ENCODE measurements at regions not wholly inside any gene's neighbourhood (a gene's known extent, or its start where the extent isn't known, plus 50 kb on each side); places are given as distances from the start of the nearest gene placed in this dataset.

DNA sequence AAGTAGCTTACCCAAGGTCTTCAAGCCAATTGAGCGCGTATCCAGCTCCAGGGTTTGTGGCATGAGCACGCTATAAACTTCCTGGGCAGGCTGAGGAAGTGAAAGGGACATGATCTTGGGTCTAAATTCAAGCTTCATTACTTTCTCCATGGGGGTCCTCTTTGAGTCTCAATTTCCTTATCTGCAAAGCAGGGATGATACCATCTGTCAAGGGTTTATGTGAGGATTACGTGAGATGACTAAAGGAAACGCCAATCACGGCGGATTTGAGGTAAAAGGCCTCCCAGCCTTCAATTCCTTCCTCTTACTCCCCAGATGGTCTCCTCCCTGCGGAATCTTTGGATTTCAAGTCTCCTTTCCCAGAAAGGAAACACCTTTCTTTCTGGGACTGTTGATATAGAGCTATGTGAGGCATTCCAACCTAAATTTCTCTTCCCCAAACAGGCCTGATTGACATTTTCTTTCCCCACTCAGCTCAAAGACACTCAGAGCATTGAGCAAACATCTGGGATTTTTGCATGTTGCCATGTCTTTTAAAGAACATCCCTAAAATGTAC, 474.4 kb downstream of the INSC start:
- DNase-seq: no peak

- no peak for DNase-seq
Observed at GRCh38 chr11:15590132-15590531, 475.4 kb downstream of the INSC start.

- DNase-seq: no peak
Observed at GRCh38 chr11:15591112-15591537, 476.4 kb downstream of the INSC start.

DNA sequence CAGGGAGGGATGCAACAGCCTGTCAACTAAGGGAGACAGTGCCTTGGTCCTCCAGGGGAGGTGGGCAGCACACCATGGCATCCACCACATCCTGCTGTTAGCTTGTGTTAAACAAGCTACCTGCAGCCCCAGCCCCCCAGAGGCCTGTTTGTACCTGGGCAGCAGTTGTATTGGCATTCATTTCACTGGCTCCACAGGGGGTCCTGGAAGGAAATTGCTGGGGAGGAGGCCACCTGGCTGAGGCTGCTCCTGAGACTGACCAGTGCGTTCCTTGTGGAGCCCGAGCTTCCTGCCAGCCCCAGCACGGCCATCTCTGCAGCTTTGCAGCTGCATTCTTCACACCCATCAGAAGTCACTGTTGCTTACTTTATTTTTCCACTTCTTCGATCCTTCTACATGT, 479.9 kb downstream of the INSC start:
- no peak for DNase-seq

DNA sequence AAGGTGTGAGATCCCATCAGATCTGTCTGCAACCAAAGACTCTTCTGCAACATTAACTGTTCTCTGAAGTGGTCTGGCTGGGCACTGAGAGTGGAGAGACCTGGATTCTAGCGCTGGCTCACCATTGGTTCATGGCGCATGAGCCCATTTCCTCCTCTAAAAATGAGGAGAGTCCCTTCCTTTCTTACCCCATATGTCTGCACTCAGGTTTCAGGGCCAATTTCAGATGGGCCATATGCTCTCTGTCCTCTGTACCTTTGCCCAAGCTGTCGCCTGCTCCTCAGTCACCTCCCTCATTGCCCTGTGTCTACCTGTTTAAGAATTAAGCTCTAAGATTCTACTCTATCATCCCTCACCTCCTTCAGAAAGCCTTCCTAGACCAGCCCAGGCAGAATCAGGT, 484.7 kb downstream of the INSC start:
- no peak for DNase-seq

DNA sequence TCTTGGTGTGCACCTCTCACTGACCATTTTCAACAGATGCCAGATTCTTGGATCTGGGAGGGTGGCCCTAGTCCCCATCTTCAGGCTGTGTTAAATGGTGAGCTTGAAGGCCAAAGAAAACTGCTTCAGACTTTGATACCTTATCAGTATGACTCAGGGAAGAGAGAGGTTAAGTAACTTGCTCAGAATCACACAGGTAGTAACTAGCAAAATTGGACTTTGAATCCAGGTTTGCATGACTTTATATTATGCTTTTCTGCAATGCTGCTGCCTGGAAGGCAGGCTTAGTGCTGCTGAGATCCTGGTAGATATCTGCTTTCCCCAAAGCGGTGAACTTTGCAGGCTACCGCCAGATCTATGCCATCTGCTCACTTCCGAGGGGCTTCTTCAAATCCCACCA, 487.3 kb downstream of the INSC start:
- DNase-seq: no peak

- no peak for DNase-seq
Observed at GRCh38 chr11:15602785-15603567, 488.3 kb downstream of the INSC start.

DNA sequence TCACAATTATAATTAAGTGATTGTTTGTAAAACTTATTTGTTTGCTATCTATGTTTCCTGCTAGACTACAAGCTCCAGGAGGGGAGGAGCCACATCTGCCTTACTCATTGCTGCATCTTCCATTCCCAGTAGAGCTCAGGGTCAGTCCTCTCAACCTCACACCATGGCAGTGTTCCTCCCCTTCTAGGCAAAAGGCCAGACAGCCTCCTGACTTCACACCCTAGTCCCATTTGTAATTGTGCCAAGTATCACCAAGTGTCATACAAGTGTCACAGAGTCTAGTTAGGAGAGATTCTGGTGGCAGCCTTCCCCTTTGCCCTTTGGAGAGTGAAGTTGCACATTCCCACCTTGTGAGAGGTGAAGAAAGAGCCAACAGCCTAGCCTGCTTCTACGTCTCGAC, 490.4 kb downstream of the INSC start:
- no peak for DNase-seq

- no peak for DNase-seq
Observed at GRCh38 chr11:15607361-15608036, 492.8 kb downstream of the INSC start.

GRCh38 chr11:15609445-15609844, 494.7 kb downstream of the INSC start:
- DNase-seq: no peak

GRCh38 chr11:15610881-15611280, 496.2 kb downstream of the INSC start:
- DNase-seq: no peak

DNA sequence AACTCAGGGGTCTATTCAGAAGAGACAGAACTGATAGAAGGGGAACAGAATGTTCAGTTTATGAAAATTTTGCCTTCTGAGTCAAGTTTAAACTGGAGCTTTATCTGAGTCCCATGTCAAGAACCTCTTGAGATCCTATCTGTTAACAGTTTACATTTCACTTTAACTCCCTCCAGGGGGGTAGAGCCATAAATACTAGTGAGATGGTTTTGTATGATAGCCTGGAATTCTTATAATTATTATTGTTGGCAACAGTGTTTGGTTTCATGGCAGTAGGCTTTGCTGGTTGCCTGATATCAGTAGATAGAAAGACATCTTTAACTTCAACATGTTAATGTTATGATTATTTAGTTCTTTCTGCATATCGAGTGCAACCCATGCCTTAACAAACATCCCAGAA, 498.5 kb downstream of the INSC start:
- no peak for DNase-seq

- DNase-seq: no peak
Observed at GRCh38 chr11:15613789-15614188, 499.1 kb downstream of the INSC start.

DNA sequence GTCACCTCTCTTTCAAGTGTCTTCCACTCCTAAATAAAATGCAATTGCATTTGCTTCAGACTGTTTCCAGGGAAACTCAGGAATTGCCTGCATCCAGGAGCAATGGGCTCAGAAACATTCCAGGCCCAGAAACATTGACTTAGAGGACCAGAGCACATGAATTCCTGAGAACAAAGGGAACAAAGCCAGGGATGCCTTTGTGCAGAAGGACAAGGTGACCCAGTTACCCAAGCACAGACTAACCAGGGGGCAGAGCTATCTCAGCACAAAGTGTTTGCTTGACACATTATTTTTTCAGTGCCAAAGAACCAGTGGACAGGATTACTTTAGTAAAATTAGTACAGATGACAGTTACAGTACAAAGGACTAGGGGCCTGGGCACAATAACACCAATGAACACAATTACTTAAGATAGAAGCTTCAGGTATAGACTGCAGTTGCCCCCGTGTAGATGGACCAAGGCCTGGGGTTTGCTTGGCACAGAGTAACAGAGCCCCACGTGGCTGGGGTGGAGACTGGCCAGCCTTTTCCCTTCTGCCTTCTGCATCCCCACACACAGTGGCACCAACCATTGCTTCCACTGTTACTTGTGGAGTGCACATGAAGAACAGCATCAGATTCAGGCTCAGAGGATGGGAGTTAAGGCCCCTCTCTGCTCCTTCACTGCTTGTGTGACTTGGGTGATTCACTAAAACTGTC, 500.8 kb downstream of the INSC start:
- no peak for DNase-seq

DNA sequence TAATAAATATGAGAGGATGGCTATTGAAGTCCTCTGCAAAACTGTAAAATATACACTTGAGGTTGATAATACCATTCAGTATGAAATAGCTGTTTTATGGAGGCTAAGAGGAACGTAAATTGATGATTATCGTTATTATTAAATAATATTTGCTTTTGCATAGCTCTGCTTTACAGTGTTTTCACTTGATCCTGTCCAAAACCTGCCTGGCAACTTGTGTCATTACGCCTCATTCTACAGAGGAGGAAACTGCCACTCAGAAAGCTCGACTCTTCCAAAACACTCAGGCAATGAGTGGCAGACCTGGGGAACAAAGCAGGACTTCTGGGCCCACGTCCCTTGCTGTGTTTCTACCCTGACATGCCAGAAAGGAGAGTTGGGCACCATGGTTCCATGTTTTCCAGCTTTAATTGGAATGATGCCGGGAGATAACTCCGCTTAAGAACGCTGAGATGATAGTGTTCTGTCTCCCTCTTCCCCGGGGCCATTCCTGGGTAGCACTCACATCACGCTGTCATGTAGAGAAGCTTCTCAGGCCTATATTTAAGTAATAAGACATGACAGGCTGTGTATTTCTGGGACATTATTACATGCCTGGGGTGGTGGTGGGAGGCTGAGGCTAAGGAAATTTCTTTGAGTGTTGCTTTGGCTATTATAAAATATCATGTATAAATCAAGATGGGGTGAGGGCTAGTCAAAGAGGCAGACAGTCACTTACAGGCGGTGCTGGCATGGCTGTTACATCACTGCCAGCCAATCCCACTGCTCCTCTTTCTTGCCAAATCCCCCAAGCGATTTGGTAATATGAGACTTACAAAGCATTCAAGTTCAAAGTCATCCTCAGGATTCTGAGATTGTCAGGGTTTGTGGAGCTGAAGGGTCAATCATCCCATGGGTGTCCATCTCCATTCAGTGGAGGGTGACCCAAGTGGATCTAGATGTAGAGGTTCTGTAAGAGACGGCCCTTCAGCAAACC, 501.7 kb downstream of the INSC start:
- no peak for DNase-seq

- no peak for DNase-seq
Observed at GRCh38 chr11:15617126-15617525, 502.4 kb downstream of the INSC start.

DNA sequence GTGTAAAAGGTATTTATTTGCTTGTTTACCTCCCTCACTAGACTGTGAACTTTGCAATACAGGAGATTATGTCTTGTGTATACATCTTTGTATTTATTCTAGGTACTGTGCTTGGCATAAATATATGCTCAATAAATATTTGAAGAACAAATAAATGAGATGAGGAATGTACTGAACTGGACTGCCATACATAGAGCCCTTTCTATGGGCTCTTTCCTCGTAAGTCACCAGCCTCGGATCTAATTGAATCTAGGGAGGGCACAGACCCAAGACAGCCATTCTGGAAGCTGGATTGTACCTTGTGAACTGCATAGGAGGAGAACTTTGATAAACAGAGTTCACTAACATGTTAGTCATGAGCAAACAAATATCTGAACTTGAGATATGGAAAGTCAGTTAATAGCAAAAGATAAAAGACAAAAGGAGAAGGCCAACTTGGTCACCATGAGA, 503.9 kb downstream of the INSC start:
- no peak for DNase-seq

GRCh38 chr11:15621565-15621964, 506.8 kb downstream of the INSC start:
- DNase-seq: no peak

DNA sequence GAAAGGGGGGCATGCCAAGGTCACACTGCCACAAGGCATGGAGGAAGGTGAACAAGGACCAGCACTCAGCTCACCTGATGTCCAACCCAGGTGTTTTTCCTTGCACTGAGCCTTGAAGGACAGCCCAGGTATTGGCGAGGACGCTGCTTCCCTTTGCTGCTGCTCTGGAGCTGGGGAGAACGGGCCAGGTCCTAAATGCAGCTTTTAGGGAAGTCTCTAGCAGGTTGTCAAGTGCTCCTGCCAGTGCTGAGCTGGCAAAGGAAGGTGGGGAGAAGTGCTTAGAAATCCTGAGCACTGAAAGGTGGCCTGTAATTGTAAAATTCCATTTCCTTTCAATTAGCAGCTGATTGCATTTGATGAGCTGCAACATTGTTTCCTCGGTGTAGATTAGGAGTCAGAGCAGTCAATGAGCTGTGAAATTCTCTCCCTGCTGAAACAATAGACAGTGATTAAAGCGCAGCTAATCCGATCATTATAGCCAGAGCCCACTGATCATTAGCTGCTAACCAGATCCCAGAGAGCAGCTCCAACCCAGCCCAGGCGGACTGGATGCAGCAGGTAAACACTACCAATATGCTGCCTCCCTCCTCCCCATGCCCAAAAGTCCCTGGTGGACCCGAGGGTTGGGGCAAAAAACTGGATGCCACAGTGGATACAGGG, 507.6 kb downstream of the INSC start:
- DNase-seq: no peak

- no peak for DNase-seq
Observed at GRCh38 chr11:15624701-15625100, 510.0 kb downstream of the INSC start.

DNA sequence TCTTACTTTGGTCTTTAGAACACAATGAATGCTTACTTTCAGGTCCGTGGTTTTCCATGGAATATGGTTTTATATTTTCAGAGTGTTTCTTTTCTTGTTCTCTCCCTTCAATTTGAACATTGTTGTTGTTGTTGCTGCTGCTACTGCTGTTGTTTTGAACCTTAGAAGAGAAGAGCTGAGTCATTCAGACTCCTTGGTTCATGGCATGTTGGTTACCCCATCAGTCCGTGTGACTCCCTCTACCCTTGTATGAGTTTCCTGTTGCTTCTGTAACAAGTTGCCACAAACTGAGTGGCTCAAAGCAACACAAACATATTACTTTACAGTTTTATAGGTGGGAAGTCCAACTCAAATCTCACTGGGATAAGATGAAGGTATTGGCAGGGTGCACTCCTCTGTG, 511.0 kb downstream of the INSC start:
- DNase-seq: no peak

- no peak for DNase-seq
Observed at GRCh38 chr11:15627560-15627959, 512.8 kb downstream of the INSC start.
